NCI-H446 (cell line): ENCODE measurements at regions not wholly inside any gene's neighbourhood (a gene's known extent, or its start where the extent isn't known, plus 50 kb on each side); places are given as distances from the start of the nearest gene placed in this dataset.
"Not testable (repeated sequence)": the region's sequence is repeated elsewhere in the genome, so short reads cannot be mapped to it uniquely, and the experiment has no call there.

ENCODE experiments used
- DNase-seq, 2 experiments: peaks; one replicate each; lab custom pipeline; 2025; lab: John Stamatoyannopoulos, UW

GRCh38 chr4:74544655-74545361 lies 99.9 kb downstream of the AREG start:
- DNase-seq = no peak

GRCh38 chr4:74545448-74545847 lies 100.5 kb downstream of the AREG start:
- DNase-seq = peak in 1 of 2 experiments; percentile 19

- DNase-seq = no peak
Observed at GRCh38 chr4:74546057-74546456, 101.1 kb downstream of the AREG start.

- no peak for DNase-seq
Observed at GRCh38 chr4:74547042-74547441, 102.1 kb downstream of the AREG start.

- DNase-seq = no peak
Observed at GRCh38 chr4:74548561-74548960, 103.6 kb downstream of the AREG start.

- no peak for DNase-seq
Observed at GRCh38 chr4:74549936-74550335, 105.0 kb downstream of the AREG start.

- no peak for DNase-seq
Observed at GRCh38 chr4:74555231-74555630, 110.3 kb downstream of the AREG start.

GRCh38 chr4:74555843-74556242 lies 110.9 kb downstream of the AREG start:
- DNase-seq = no peak

- DNase-seq = no peak
Observed at GRCh38 chr4:74559853-74560252, 114.9 kb downstream of the AREG start.

- DNase-seq = no peak
Observed at GRCh38 chr4:74567981-74568380, 123.0 kb downstream of the AREG start.

GRCh38 chr4:74570095-74570494 lies 125.2 kb downstream of the AREG start:
- no peak for DNase-seq

GRCh38 chr4:74578329-74578728 lies 133.4 kb downstream of the AREG start:
- DNase-seq = no peak

GRCh38 chr4:74578865-74579264 lies 133.9 kb downstream of the AREG start:
- DNase-seq = not testable (repeated sequence)

GRCh38 chr4:74583089-74583700 lies 138.3 kb downstream of the AREG start:
- DNase-seq = no peak

GRCh38 chr4:74583757-74584156 lies 138.8 kb downstream of the AREG start:
- no peak for DNase-seq

- no peak for DNase-seq
Observed at GRCh38 chr4:74588350-74588749, 143.4 kb downstream of the AREG start.

- no peak for DNase-seq
Observed at GRCh38 chr4:74590476-74590875, 145.5 kb downstream of the AREG start.

- no peak for DNase-seq
Observed at GRCh38 chr4:74598611-74599325, 153.8 kb downstream of the AREG start.

GRCh38 chr4:74603186-74603585 lies 158.2 kb downstream of the AREG start:
- no peak for DNase-seq

- DNase-seq = no peak
Observed at GRCh38 chr4:74608151-74608949, 163.4 kb downstream of the AREG start.

GRCh38 chr4:74610491-74610890 lies 165.6 kb downstream of the AREG start:
- DNase-seq = no peak

- DNase-seq = no peak
Observed at GRCh38 chr4:74612837-74613236, 167.9 kb downstream of the AREG start.
